Activated T-helper 17 cell treated with anti-CD3 and anti-CD28 coated beads, Interleukin-2, amount 50 U/mL, for 72 hours (primary cell): ENCODE measurements at regions not wholly inside any gene's neighbourhood (a gene's known extent, or its start where the extent isn't known, plus 50 kb on each side); places are given as distances from the start of the nearest gene placed in this dataset.

Source experiments
- ATAC-seq: fragments of 150-1000 bp; cut with Tn5 transposase; replicated peaks from 2 replicates; pipeline ENCODE4 v1.10.0; 2021; ENCODE audit warnings: mild to moderate bottlenecking, moderate library complexity
- H3K27ac Mint-ChIP-seq: one replicate; pipeline ENCODE4 v1.8.0; 2022; ENCODE audit warnings: mixed read lengths
- H3K27me3 Mint-ChIP-seq: one replicate; pipeline ENCODE4 v1.8.0; 2022; ENCODE audit warnings: mixed read lengths
- H3K36me3 Mint-ChIP-seq: one replicate; pipeline ENCODE4 v1.8.0; 2022; ENCODE audit warnings: low read depth, mild to moderate bottlenecking, mixed read lengths
- H3K4me1 Mint-ChIP-seq: one replicate; pipeline ENCODE4 v1.8.0; 2022; ENCODE audit warnings: mixed read lengths
- H3K4me3 Mint-ChIP-seq: one replicate; pipeline ENCODE4 v1.8.0; 2022; ENCODE audit warnings: mild to moderate bottlenecking, mixed read lengths
- H3K9me3 Mint-ChIP-seq: one replicate; pipeline ENCODE4 v1.8.0; 2022; ENCODE audit warnings: mixed read lengths

- Mint-ChIP-seq H3K4me1 (no peaks in the 10 kb centered on the region), H3K27ac (no peak overlapping the region), H3K27me3 (peaks cover 15% of the 10 kb centered on the region), H3K36me3 (no peaks in the 10 kb centered on the region), H3K4me3 (no peak overlapping the region), H3K9me3 (no peaks in the 10 kb centered on the region)
- ATAC-seq = no peak
Observed at GRCh38 chr9:38196714-38197113, 127.7 kb upstream of the SHB start.

- no peaks in the 10 kb centered on the region for H3K4me1 Mint-ChIP-seq
- H3K27me3 Mint-ChIP-seq = peaks cover 15% of the 10 kb centered on the region
- H3K9me3 Mint-ChIP-seq = no peaks in the 10 kb centered on the region
- H3K36me3 Mint-ChIP-seq = no peaks in the 10 kb centered on the region
- ATAC-seq = no peak
- H3K4me3 Mint-ChIP-seq = no peak overlapping the region
- no peak overlapping the region for H3K27ac Mint-ChIP-seq
Observed at GRCh38 chr9:38195737-38196161, 126.7 kb upstream of the SHB start.

GRCh38 chr9:38194870-38195269 lies 125.8 kb upstream of the SHB start:
- Mint-ChIP-seq H3K4me1 (no peaks in the 10 kb centered on the region), H3K27me3 (peaks cover 15% of the 10 kb centered on the region), H3K4me3 (no peak overlapping the region), H3K9me3 (no peaks in the 10 kb centered on the region), H3K27ac (no peak overlapping the region), H3K36me3 (no peaks in the 10 kb centered on the region)
- ATAC-seq = no peak

GRCh38 chr9:38192731-38193265 lies 123.8 kb upstream of the SHB start:
- no peaks in the 10 kb centered on the region for H3K9me3 Mint-ChIP-seq
- H3K27me3 Mint-ChIP-seq = peaks cover 14% of the 10 kb centered on the region
- no peak for ATAC-seq
- H3K36me3 Mint-ChIP-seq = no peaks in the 10 kb centered on the region
- H3K4me3 Mint-ChIP-seq = no peak overlapping the region
- no peak overlapping the region for H3K27ac Mint-ChIP-seq
- no peaks in the 10 kb centered on the region for H3K4me1 Mint-ChIP-seq

- Mint-ChIP-seq H3K27ac (no peak overlapping the region), H3K9me3 (no peaks in the 10 kb centered on the region), H3K27me3 (peaks cover 12% of the 10 kb centered on the region), H3K36me3 (no peaks in the 10 kb centered on the region), H3K4me3 (no peak overlapping the region), H3K4me1 (no peaks in the 10 kb centered on the region)
- ATAC-seq = no peak
Observed at GRCh38 chr9:38186404-38187115, 117.5 kb upstream of the SHB start.

- ATAC-seq = no peak
- H3K9me3 Mint-ChIP-seq = no peaks in the 10 kb centered on the region
- no peak overlapping the region for H3K4me3 Mint-ChIP-seq
- H3K4me1 Mint-ChIP-seq = no peaks in the 10 kb centered on the region
- H3K36me3 Mint-ChIP-seq = no peaks in the 10 kb centered on the region
- H3K27ac Mint-ChIP-seq = no peak overlapping the region
- peaks cover 12% of the 10 kb centered on the region for H3K27me3 Mint-ChIP-seq
Observed at GRCh38 chr9:38185647-38186403, 116.8 kb upstream of the SHB start.

- ATAC-seq = no peak
- Mint-ChIP-seq H3K27ac (no peak overlapping the region), H3K27me3 (peaks cover 12% of the 10 kb centered on the region), H3K4me3 (no peak overlapping the region), H3K9me3 (no peaks in the 10 kb centered on the region), H3K4me1 (no peaks in the 10 kb centered on the region), H3K36me3 (no peaks in the 10 kb centered on the region)
Observed at GRCh38 chr9:38183994-38184568, 115.1 kb upstream of the SHB start.

GRCh38 chr9:38182321-38182720 lies 113.3 kb upstream of the SHB start:
- H3K9me3 Mint-ChIP-seq = no peaks in the 10 kb centered on the region
- peaks cover 8% of the 10 kb centered on the region for H3K27me3 Mint-ChIP-seq
- no peaks in the 10 kb centered on the region for H3K36me3 Mint-ChIP-seq
- H3K4me1 Mint-ChIP-seq = no peaks in the 10 kb centered on the region
- ATAC-seq = no peak
- H3K4me3 Mint-ChIP-seq = no peak overlapping the region
- no peak overlapping the region for H3K27ac Mint-ChIP-seq

- H3K27ac Mint-ChIP-seq = no peak overlapping the region
- H3K36me3 Mint-ChIP-seq = no peaks in the 10 kb centered on the region
- no peak for ATAC-seq
- H3K9me3 Mint-ChIP-seq = no peaks in the 10 kb centered on the region
- no peaks in the 10 kb centered on the region for H3K4me1 Mint-ChIP-seq
- peaks cover 8% of the 10 kb centered on the region for H3K27me3 Mint-ChIP-seq
- no peak overlapping the region for H3K4me3 Mint-ChIP-seq
Observed at GRCh38 chr9:38181866-38182265, 112.8 kb upstream of the SHB start.

- Mint-ChIP-seq H3K27ac (no peak overlapping the region), H3K4me3 (no peak overlapping the region), H3K9me3 (no peaks in the 10 kb centered on the region), H3K36me3 (no peaks in the 10 kb centered on the region), H3K27me3 (peaks cover 5% of the 10 kb centered on the region), H3K4me1 (no peaks in the 10 kb centered on the region)
- ATAC-seq = no peak
Observed at GRCh38 chr9:38181232-38181631, 112.2 kb upstream of the SHB start.

- no peaks in the 10 kb centered on the region for H3K9me3 Mint-ChIP-seq
- no peak for ATAC-seq
- H3K4me3 Mint-ChIP-seq = no peak overlapping the region
- H3K4me1 Mint-ChIP-seq = no peaks in the 10 kb centered on the region
- no peaks in the 10 kb centered on the region for H3K36me3 Mint-ChIP-seq
- no peak overlapping the region for H3K27ac Mint-ChIP-seq
- peaks cover 5% of the 10 kb centered on the region for H3K27me3 Mint-ChIP-seq
Observed at GRCh38 chr9:38180656-38181055, 111.6 kb upstream of the SHB start.

GRCh38 chr9:38179965-38180364 lies 110.9 kb upstream of the SHB start:
- H3K9me3 Mint-ChIP-seq = no peaks in the 10 kb centered on the region
- ATAC-seq = no peak
- no peak overlapping the region for H3K27ac Mint-ChIP-seq
- peaks cover 5% of the 10 kb centered on the region for H3K27me3 Mint-ChIP-seq
- H3K4me1 Mint-ChIP-seq = no peaks in the 10 kb centered on the region
- no peak overlapping the region for H3K4me3 Mint-ChIP-seq
- no peaks in the 10 kb centered on the region for H3K36me3 Mint-ChIP-seq

- H3K36me3 Mint-ChIP-seq = no peaks in the 10 kb centered on the region
- H3K4me1 Mint-ChIP-seq = no peaks in the 10 kb centered on the region
- ATAC-seq = no peak
- H3K27me3 Mint-ChIP-seq = peaks cover 7% of the 10 kb centered on the region
- no peak overlapping the region for H3K4me3 Mint-ChIP-seq
- H3K9me3 Mint-ChIP-seq = no peaks in the 10 kb centered on the region
- no peak overlapping the region for H3K27ac Mint-ChIP-seq
Observed at GRCh38 chr9:38178237-38178636, 109.2 kb upstream of the SHB start.

- ATAC-seq = no peak
- no peaks in the 10 kb centered on the region for H3K36me3 Mint-ChIP-seq
- no peaks in the 10 kb centered on the region for H3K9me3 Mint-ChIP-seq
- H3K4me3 Mint-ChIP-seq = no peak overlapping the region
- no peaks in the 10 kb centered on the region for H3K4me1 Mint-ChIP-seq
- no peak overlapping the region for H3K27ac Mint-ChIP-seq
- H3K27me3 Mint-ChIP-seq = peaks cover 5% of the 10 kb centered on the region
Observed at GRCh38 chr9:38177680-38178079, 108.7 kb upstream of the SHB start.

GRCh38 chr9:38176251-38176650 lies 107.2 kb upstream of the SHB start:
- ATAC-seq = peak; percentile 47
- Mint-ChIP-seq H3K4me1 (no peaks in the 10 kb centered on the region), H3K9me3 (peaks cover 7% of the 10 kb centered on the region), H3K27me3 (peaks cover 5% of the 10 kb centered on the region), H3K36me3 (no peaks in the 10 kb centered on the region), H3K4me3 (no peak overlapping the region), H3K27ac (no peak overlapping the region)
